SK-N-SH treated with all-trans-retinoic acid at 6 μM for 48 hours (cell line): ENCODE measurements at regions not wholly inside any gene's neighbourhood (a gene's known extent, or its start where the extent isn't known, plus 50 kb on each side); places are given as distances from the start of the nearest gene placed in this dataset.

ENCODE experiments used
- ARNTL ChIP-seq: fragments of 450-650 bp; formaldehyde crosslinking; IDR thresholded peaks from 2 replicates; pipeline ENCODE4 v1.5.0; 2020; ENCODE audit warnings: low read depth, mild to moderate bottlenecking, moderate library complexity, borderline replicate concordance
- CSDC2 ChIP-seq: fragments of 250-450 bp; sonication (Bioruptor Pico); IDR thresholded peaks from 2 replicates; pipeline ENCODE4 v1.5.0; 2020; ENCODE audit warnings: mild to moderate bottlenecking, moderate library complexity
- ISL1 ChIP-seq: fragments of 250-450 bp; sonication (Bioruptor Pico); IDR thresholded peaks from 2 replicates; pipeline ENCODE4 v2.1.2; 2022; ENCODE audit warnings: mild to moderate bottlenecking, moderate library complexity
- TF ChIP-seq, protein P1 (sequence below): fragments of 250-450 bp; sonication (Bioruptor Pico); IDR thresholded peaks from 2 replicates; pipeline ENCODE4 v1.8.0; 2020; ENCODE audit warnings: mild to moderate bottlenecking, moderate library complexity, borderline replicate concordance

DNA sequence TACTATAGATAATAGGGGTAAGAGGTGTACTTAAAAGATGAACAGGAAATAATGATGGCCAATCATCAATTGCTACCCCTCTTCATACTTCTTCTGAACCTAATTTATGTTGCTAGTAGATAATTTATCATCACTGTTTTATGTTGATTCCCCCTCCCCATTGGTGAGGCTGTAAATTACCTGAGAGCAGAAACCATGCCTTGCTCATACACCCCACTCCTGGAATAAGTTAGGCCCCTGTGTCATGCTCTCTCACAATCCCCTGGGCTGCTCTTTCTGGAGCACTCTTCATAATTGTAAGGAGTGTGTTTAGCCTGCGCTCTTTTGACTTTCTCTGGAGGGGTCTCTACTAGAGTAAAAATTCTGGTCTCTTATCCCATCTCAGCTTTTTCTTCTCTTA, 180.7 kb downstream of the PAH start:
- TF ChIP-seq, protein P1, sequence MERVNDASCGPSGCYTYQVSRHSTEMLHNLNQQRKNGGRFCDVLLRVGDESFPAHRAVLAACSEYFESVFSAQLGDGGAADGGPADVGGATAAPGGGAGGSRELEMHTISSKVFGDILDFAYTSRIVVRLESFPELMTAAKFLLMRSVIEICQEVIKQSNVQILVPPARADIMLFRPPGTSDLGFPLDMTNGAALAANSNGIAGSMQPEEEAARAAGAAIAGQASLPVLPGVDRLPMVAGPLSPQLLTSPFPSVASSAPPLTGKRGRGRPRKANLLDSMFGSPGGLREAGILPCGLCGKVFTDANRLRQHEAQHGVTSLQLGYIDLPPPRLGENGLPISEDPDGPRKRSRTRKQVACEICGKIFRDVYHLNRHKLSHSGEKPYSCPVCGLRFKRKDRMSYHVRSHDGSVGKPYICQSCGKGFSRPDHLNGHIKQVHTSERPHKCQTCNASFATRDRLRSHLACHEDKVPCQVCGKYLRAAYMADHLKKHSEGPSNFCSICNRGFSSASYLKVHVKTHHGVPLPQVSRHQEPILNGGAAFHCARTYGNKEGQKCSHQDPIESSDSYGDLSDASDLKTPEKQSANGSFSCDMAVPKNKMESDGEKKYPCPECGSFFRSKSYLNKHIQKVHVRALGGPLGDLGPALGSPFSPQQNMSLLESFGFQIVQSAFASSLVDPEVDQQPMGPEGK (CRISPR knock-in tag), result no peak
- TF ChIP-seq CSDC2 (CRISPR knock-in tag), result no peak
- no peak for TF ChIP-seq ISL1 (CRISPR knock-in tag)
- TF ChIP-seq ARNTL, result no peak
